ENCODE measurements at regions not wholly inside any gene's neighbourhood (a gene's known extent, or its start where the extent isn't known, plus 50 kb on each side); places are given as distances from the start of the nearest gene placed in this dataset.

GRCh38 chr19:30128211-30128610, 186.2 kb downstream of the URI1 start:
- ChIA-PET POLR2A (ENCODE audit: low non-redundant PET) (no interaction called here), CTCF (interaction anchor here (0.5 to 0.6 kb wide), 3 partner anchors 539 to 1676 kb away, joined by 3 to 6 read pairs (median 3); no protein-coding TSS in a partner anchor)
- TF ChIP-seq, protein P1, sequence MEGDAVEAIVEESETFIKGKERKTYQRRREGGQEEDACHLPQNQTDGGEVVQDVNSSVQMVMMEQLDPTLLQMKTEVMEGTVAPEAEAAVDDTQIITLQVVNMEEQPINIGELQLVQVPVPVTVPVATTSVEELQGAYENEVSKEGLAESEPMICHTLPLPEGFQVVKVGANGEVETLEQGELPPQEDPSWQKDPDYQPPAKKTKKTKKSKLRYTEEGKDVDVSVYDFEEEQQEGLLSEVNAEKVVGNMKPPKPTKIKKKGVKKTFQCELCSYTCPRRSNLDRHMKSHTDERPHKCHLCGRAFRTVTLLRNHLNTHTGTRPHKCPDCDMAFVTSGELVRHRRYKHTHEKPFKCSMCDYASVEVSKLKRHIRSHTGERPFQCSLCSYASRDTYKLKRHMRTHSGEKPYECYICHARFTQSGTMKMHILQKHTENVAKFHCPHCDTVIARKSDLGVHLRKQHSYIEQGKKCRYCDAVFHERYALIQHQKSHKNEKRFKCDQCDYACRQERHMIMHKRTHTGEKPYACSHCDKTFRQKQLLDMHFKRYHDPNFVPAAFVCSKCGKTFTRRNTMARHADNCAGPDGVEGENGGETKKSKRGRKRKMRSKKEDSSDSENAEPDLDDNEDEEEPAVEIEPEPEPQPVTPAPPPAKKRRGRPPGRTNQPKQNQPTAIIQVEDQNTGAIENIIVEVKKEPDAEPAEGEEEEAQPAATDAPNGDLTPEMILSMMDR (conservative IDR thresholded peaks at IDR 0.05; ENCODE audit: low read depth): no peak
- no peak overlapping the region for H3K27ac ChIP-seq
- DNase-seq (ENCODE audit: low spot score): no peak

- H3K27ac ChIP-seq: no peak overlapping the region
- DNase-seq (ENCODE audit: low spot score): no peak
- ChIA-PET CTCF (no interaction called here), POLR2A (ENCODE audit: low non-redundant PET) (no interaction called here)
- TF ChIP-seq, protein P1 (conservative IDR thresholded peaks at IDR 0.05; ENCODE audit: low read depth): no peak
These were observed 188.5 kb downstream of the URI1 start for GRCh38 chr19:30130356-30131122.

DNA sequence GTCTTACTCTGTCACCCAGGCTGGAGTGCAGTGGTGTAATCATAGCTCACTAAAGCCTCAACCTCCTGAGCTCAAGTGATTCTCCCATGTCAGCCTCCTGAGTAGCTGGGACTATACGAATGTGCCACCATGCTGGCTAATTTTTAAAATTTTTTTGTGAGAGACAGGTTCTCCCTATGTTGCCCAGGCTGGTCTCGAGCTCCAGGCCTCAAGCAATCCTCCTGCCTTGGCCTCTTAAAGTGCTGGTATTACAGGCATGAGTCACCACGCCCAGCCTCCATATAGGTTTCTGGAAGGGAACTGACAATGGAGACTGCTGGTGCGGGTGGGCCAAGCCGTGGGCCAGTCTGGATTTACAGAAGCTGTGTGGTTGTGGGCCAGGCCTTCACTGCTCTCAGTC, 189.2 kb downstream of the URI1 start:
- TF ChIP-seq, protein P1 (conservative IDR thresholded peaks at IDR 0.05; ENCODE audit: low read depth): no peak
- ChIA-PET POLR2A (ENCODE audit: low non-redundant PET) (no interaction called here), CTCF (no interaction called here)
- no peak for DNase-seq (ENCODE audit: low spot score)
- no peak overlapping the region for H3K27ac ChIP-seq

GRCh38 chr19:30131722-30132291, 189.8 kb downstream of the URI1 start:
- ChIA-PET POLR2A (ENCODE audit: low non-redundant PET) (no interaction called here), CTCF (no interaction called here)
- H3K27ac ChIP-seq: no peak overlapping the region
- no peak for DNase-seq (ENCODE audit: low spot score)
- TF ChIP-seq, protein P1 (conservative IDR thresholded peaks at IDR 0.05; ENCODE audit: low read depth): no peak

DNA sequence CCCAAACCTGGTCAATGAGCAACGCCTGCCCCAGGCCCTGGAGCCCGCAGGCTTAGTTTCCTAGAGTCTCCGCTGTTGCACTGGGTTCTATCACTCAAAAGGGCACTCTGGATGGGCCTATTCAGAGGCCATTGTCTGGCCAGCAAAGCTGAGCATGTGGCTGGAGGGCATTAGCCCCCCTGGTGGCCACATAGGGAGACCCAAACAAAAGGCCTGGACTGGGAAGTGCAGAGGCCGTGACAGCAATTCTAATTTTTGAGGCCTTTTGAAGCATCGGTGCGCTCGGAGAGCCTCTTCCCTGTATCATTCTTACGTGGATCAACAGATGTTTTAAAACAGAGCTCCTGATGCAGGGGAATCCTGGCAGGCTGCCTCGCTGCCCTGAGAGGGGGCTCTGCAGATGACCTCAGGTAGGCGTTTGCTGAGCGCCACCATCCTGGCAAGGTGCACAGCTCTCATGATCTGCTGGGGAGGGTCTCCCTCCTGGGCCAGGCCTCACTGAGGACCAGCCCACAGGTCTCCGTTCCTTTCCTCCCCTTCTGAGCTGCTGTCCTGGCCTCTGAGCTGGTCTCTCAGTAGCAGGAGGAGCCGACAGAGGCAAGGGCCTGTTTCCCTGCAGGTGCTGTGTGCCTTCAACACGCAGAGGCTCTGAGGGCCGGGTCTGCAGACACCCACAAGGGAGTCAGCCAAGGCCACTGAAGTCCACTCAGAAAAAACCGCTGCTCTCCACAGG, 190.5 kb downstream of the URI1 start:
- TF ChIP-seq, protein P1 (conservative IDR thresholded peaks at IDR 0.05; ENCODE audit: low read depth): no peak
- no peak for DNase-seq (ENCODE audit: low spot score)
- H3K27ac ChIP-seq: no peak overlapping the region
- CTCF ChIA-PET: no interaction called here
- POLR2A ChIA-PET (ENCODE audit: low non-redundant PET): no interaction called here

- H3K27ac ChIP-seq: no peak overlapping the region
- ChIA-PET POLR2A (ENCODE audit: low non-redundant PET) (no interaction called here), CTCF (interaction anchor here (0.6 kb wide), 1 partner anchor 34 kb away, joined by 6 read pairs; no protein-coding TSS in a partner anchor)
- TF ChIP-seq, protein P1 (conservative IDR thresholded peaks at IDR 0.05; ENCODE audit: low read depth): no peak
- no peak for DNase-seq (ENCODE audit: low spot score)
These were observed 191.8 kb downstream of the URI1 start for GRCh38 chr19:30133803-30134202.
